Kidney (tissue), 13 donors: ENCODE measurements at regions not wholly inside any gene's neighbourhood (a gene's known extent, or its start where the extent isn't known, plus 50 kb on each side); places are given as distances from the start of the nearest gene placed in this dataset.

Experiments used
- DNase-seq, 5 donors: peaks; one replicate each; pipeline ENCODE4 v3.0.0-alpha.2; 2013 to 2020
- FAIRE-seq: peaks from 2 replicates; lab custom pipeline; 2012; peaks lifted over from hg19 to GRCh38; lab: Jason Lieb, UNC
- H3K27ac ChIP-seq, 2 donors: one replicate each; pipeline ENCODE4 v1.7.0; 2013; ENCODE audit warnings: low read depth in 2 of 2, low read length in 2 of 2, inconsistent platforms in 1 of 2
- H3K27me3 ChIP-seq: one replicate; pipeline ENCODE4 v1.7.1; 2013; ENCODE audit warnings: low read length, inconsistent platforms; ENCODE audit not compliant: control insufficient read depth, insufficient read depth
- H3K36me3 ChIP-seq, 3 donors: one replicate each; pipeline versions ENCODE4 v1.7.0 to v1.7.1; 2013; ENCODE audit warnings: low read length in 3 of 3, control low read depth in 1 of 3, inconsistent platforms in 1 of 3; ENCODE audit not compliant: insufficient read depth in 3 of 3, control insufficient read depth in 2 of 3
- H3K4me1 ChIP-seq, 3 donors: one replicate each; pipeline versions ENCODE4 v1.7.0 to v1.7.1; 2013; ENCODE audit warnings: low read length in 3 of 3, inconsistent platforms in 1 of 3, low read depth in 1 of 3; ENCODE audit not compliant: control insufficient read depth in 2 of 3, insufficient read depth in 2 of 3
- H3K4me3 ChIP-seq, 3 donors: one replicate each; pipeline versions ENCODE4 v1.7.0 to v1.8.1; 2013; ENCODE audit warnings: low read length in 3 of 3, control low read depth in 1 of 3, inconsistent platforms in 1 of 3
- H3K9ac ChIP-seq, 3 donors: one replicate each; pipeline versions ENCODE4 v1.7.0 to v1.7.1; 2013; ENCODE audit warnings: low read length in 3 of 3, control low read depth in 1 of 3, inconsistent platforms in 1 of 3
- H3K9me3 ChIP-seq, 3 donors: one replicate each; pipeline versions ENCODE4 v1.7.0 to v1.7.1; 2013; ENCODE audit warnings: low read length in 3 of 3, control low read depth in 1 of 3, inconsistent platforms in 1 of 3; ENCODE audit not compliant: control insufficient read depth in 2 of 3, insufficient read depth in 1 of 3
- CTCF ChIP-seq: IDR thresholded peaks from 3 replicates; pipeline ENCODE4 v1.5.1; 2012; ENCODE audit warnings: mild to moderate bottlenecking, moderate library complexity, borderline replicate concordance; ENCODE audit not compliant: insufficient read depth; ENCODE audit errors: extremely low read depth
- intact Hi-C: fragments of 100-400 bp; cut with DNase I; formaldehyde crosslinking; loops from one replicate; pipeline ENCODE4 v1.11.1; 2022
- donor health status: control.
- donor health status: control.
- donor health status: control.
- donor health status: control.
- donor health status: control.
- donor health status: DM: yes; HTN: yes; CAD: no.
- donor health status: Normal renal cell carcinoma (clear cell type).

GRCh38 chr13:103255587-103256301 lies 189.5 kb upstream of the SLC10A2 start:
- no peak overlapping the region for H3K4me3 ChIP-seq
- no peaks in the 10 kb centered on the region for H3K36me3 ChIP-seq
- H3K27ac ChIP-seq = no peak overlapping the region
- FAIRE-seq (no peak), DNase-seq (peak in 2 of 5 donors; percentile 61 to 70)
- intact Hi-C loops = no loop called here
- no peak for TF ChIP-seq CTCF
- H3K9ac ChIP-seq = no peak overlapping the region
- H3K9me3 ChIP-seq = no peaks in the 10 kb centered on the region
- no peaks in the 10 kb centered on the region for H3K27me3 ChIP-seq
- H3K4me1 ChIP-seq = no peaks in the 10 kb centered on the region

GRCh38 chr13:103250071-103250470 lies 183.9 kb upstream of the SLC10A2 start:
- DNase-seq (no peak), FAIRE-seq (no peak)
- Histone ChIP-seq H3K9me3 (no peaks in the 10 kb centered on the region), H3K27me3 (no peaks in the 10 kb centered on the region), H3K9ac (no peak overlapping the region), H3K27ac (no peak overlapping the region), H3K4me3 (no peak overlapping the region), H3K4me1 (no peaks in the 10 kb centered on the region), H3K36me3 (no peaks in the 10 kb centered on the region)
- intact Hi-C loops = no loop called here
- TF ChIP-seq CTCF = no peak

- FAIRE-seq (no peak), DNase-seq (no peak)
- Histone ChIP-seq H3K27ac (no peak overlapping the region), H3K9ac (no peak overlapping the region), H3K27me3 (no peaks in the 10 kb centered on the region), H3K9me3 (no peaks in the 10 kb centered on the region), H3K4me1 (no peaks in the 10 kb centered on the region), H3K36me3 (no peaks in the 10 kb centered on the region), H3K4me3 (no peak overlapping the region)
- TF ChIP-seq CTCF = no peak
- intact Hi-C loops = no loop called here
Measured at GRCh38 chr13:103246581-103247200, 180.5 kb upstream of the SLC10A2 start.
